ENCODE measurements at regions not wholly inside any gene's neighbourhood (a gene's known extent, or its start where the extent isn't known, plus 50 kb on each side); places are given as distances from the start of the nearest gene placed in this dataset.
"Not testable (repeated sequence)": the region's sequence is repeated elsewhere in the genome, so short reads cannot be mapped to it uniquely, and the experiment has no call there.

DNA sequence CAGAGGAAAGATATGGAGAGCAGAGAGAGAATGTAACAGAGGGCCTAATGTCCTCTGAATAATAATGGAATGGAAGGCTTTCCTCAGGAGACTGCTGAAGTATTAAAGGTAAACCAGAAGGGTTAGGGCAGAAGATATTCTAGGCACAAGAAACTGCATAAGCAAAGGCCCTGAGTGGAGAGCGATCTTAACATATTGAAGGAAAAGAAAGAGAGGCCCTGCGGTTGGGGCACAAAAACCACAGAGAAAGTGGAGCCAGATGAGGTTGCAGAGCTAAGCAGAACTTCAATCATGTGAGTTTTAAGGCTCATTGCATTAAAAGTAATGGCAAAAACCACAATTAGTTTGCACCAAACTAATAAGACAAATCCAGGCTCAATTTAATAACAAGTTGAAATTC lies 115.8 kb upstream of the VSTM2A start:
- Histone ChIP-seq H3K4me1 (ENCODE audit: control insufficient read depth, insufficient read depth, low read length) (no peaks in the 10 kb centered on the region), H3K9ac (ENCODE audit: extremely low read depth, low read length, poor library complexity, severe bottlenecking) (no peak overlapping the region), H3K4me3 (ENCODE audit: low read length) (no peak overlapping the region), H3K36me3 (ENCODE audit: control insufficient read depth, insufficient read depth, low read length) (no peaks in the 10 kb centered on the region), H3K9me3 (ENCODE audit: control insufficient read depth, low read length) (no peaks in the 10 kb centered on the region), H3K27me3 (ENCODE audit: control insufficient read depth, insufficient read depth, low read length, poor library complexity, severe bottlenecking) (no peaks in the 10 kb centered on the region), H3K27ac (ENCODE audit: low read depth, low read length) (no peak overlapping the region)
- H3K27ac Mint-ChIP-seq, result no peak overlapping the region
- TF ChIP-seq, protein P1, sequence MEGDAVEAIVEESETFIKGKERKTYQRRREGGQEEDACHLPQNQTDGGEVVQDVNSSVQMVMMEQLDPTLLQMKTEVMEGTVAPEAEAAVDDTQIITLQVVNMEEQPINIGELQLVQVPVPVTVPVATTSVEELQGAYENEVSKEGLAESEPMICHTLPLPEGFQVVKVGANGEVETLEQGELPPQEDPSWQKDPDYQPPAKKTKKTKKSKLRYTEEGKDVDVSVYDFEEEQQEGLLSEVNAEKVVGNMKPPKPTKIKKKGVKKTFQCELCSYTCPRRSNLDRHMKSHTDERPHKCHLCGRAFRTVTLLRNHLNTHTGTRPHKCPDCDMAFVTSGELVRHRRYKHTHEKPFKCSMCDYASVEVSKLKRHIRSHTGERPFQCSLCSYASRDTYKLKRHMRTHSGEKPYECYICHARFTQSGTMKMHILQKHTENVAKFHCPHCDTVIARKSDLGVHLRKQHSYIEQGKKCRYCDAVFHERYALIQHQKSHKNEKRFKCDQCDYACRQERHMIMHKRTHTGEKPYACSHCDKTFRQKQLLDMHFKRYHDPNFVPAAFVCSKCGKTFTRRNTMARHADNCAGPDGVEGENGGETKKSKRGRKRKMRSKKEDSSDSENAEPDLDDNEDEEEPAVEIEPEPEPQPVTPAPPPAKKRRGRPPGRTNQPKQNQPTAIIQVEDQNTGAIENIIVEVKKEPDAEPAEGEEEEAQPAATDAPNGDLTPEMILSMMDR (conservative IDR thresholded peaks at IDR 0.05), result no peak
- 90 to 93% methylated on average over 2 of the region's 2 CpGs for WGBS, 2 experiments (ENCODE audit: insufficient coverage in 1 of 2, insufficient read length in 1 of 2)
- H3K36me3 Mint-ChIP-seq (ENCODE audit: low read depth), result no peaks in the 10 kb centered on the region
- H3K4me3 Mint-ChIP-seq, result no peak overlapping the region
- H3K4me1 Mint-ChIP-seq, result no peaks in the 10 kb centered on the region
- peaks cover 4% of the 10 kb centered on the region for H3K9me3 Mint-ChIP-seq
- no peak for DNase-seq
- no peaks in the 10 kb centered on the region for H3K27me3 Mint-ChIP-seq (ENCODE audit: insufficient read depth)

- Mint-ChIP-seq H3K36me3 (ENCODE audit: low read depth) (no peaks in the 10 kb centered on the region), H3K9me3 (peaks cover 4% of the 10 kb centered on the region), H3K27ac (no peak overlapping the region), H3K4me3 (no peak overlapping the region), H3K27me3 (ENCODE audit: insufficient read depth) (no peaks in the 10 kb centered on the region), H3K4me1 (no peaks in the 10 kb centered on the region)
- Histone ChIP-seq H3K4me1 (ENCODE audit: control insufficient read depth, insufficient read depth, low read length) (no peaks in the 10 kb centered on the region), H3K27ac (ENCODE audit: low read depth, low read length) (no peak overlapping the region), H3K4me3 (ENCODE audit: low read length) (no peak overlapping the region), H3K27me3 (ENCODE audit: control insufficient read depth, insufficient read depth, low read length, poor library complexity, severe bottlenecking) (no peaks in the 10 kb centered on the region), H3K36me3 (ENCODE audit: control insufficient read depth, insufficient read depth, low read length) (no peaks in the 10 kb centered on the region), H3K9ac (ENCODE audit: extremely low read depth, low read length, poor library complexity, severe bottlenecking) (no peak overlapping the region), H3K9me3 (ENCODE audit: control insufficient read depth, low read length) (no peaks in the 10 kb centered on the region)
- TF ChIP-seq, protein P1 (conservative IDR thresholded peaks at IDR 0.05), result no peak
- DNase-seq, result no peak
Measured at GRCh38 chr7:54429111-54429510, 113.1 kb upstream of the VSTM2A start.

DNA sequence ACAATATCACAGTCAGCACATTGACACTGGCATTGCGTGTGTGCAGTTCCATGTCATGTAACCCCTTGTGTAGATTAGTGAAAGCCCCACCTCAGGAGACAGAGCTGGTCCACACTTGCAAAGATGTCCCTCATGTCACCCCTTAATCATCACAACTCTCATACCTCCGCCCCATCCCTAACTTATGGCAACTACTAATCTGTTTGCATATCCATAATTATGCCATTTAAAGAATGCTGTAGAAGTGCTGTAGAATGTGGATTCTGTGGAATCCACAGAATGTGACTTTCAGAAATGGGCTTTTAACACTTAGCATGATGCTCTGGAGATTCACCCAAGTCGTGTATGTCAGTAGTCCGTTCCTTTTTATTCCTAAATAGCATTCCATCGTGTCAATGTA lies 102.8 kb upstream of the VSTM2A start:
- no peaks in the 10 kb centered on the region for H3K36me3 Mint-ChIP-seq (ENCODE audit: low read depth)
- H3K9ac ChIP-seq (ENCODE audit: extremely low read depth, low read length, poor library complexity, severe bottlenecking), result no peak overlapping the region
- no peaks in the 10 kb centered on the region for H3K36me3 ChIP-seq (ENCODE audit: control insufficient read depth, insufficient read depth, low read length)
- H3K27me3 Mint-ChIP-seq (ENCODE audit: insufficient read depth), result no peaks in the 10 kb centered on the region
- H3K4me1 Mint-ChIP-seq, result no peaks in the 10 kb centered on the region
- no peaks in the 10 kb centered on the region for H3K9me3 ChIP-seq (ENCODE audit: control insufficient read depth, low read length)
- TF ChIP-seq, protein P1 (conservative IDR thresholded peaks at IDR 0.05), result no peak
- no peak overlapping the region for H3K4me3 Mint-ChIP-seq
- no peak overlapping the region for H3K27ac Mint-ChIP-seq
- no peak overlapping the region for H3K4me3 ChIP-seq (ENCODE audit: low read length)
- H3K27me3 ChIP-seq (ENCODE audit: control insufficient read depth, insufficient read depth, low read length, poor library complexity, severe bottlenecking), result no peaks in the 10 kb centered on the region
- no peaks in the 10 kb centered on the region for H3K4me1 ChIP-seq (ENCODE audit: control insufficient read depth, insufficient read depth, low read length)
- H3K27ac ChIP-seq (ENCODE audit: low read depth, low read length), result no peak overlapping the region
- DNase-seq, result no peak
- peaks cover 24% of the 10 kb centered on the region for H3K9me3 Mint-ChIP-seq
- WGBS, 2 experiments (ENCODE audit: insufficient coverage in 1 of 2, insufficient read length in 1 of 2), result 87 to 95% methylated on average over 4 to 5 of the region's 5 CpGs

GRCh38 chr7:54444046-54444686 lies 98.0 kb upstream of the VSTM2A start:
- H3K9me3 ChIP-seq (ENCODE audit: control insufficient read depth, low read length); H3K4me1 Mint-ChIP-seq; H3K36me3 ChIP-seq (ENCODE audit: control insufficient read depth, insufficient read depth, low read length); H3K27ac Mint-ChIP-seq; H3K27me3 ChIP-seq (ENCODE audit: control insufficient read depth, insufficient read depth, low read length, poor library complexity, severe bottlenecking); H3K36me3 Mint-ChIP-seq (ENCODE audit: low read depth); H3K4me1 ChIP-seq (ENCODE audit: control insufficient read depth, insufficient read depth, low read length); DNase-seq; H3K27ac ChIP-seq (ENCODE audit: low read depth, low read length); H3K9ac ChIP-seq (ENCODE audit: extremely low read depth, low read length, poor library complexity, severe bottlenecking); H3K4me3 Mint-ChIP-seq; H3K4me3 ChIP-seq (ENCODE audit: low read length); H3K27me3 Mint-ChIP-seq (ENCODE audit: insufficient read depth): not testable (repeated sequence)
- H3K9me3 Mint-ChIP-seq, result peaks cover 42% of the 10 kb centered on the region
- 88 to 98% methylated on average over 16 to 34 of the region's 34 CpGs for WGBS, 2 experiments (ENCODE audit: insufficient coverage in 1 of 2, insufficient read length in 1 of 2)

- not testable (repeated sequence) for H3K4me3 Mint-ChIP-seq; H3K27me3 ChIP-seq (ENCODE audit: control insufficient read depth, insufficient read depth, low read length, poor library complexity, severe bottlenecking); H3K27ac Mint-ChIP-seq; H3K27me3 Mint-ChIP-seq (ENCODE audit: insufficient read depth); H3K36me3 ChIP-seq (ENCODE audit: control insufficient read depth, insufficient read depth, low read length); H3K36me3 Mint-ChIP-seq (ENCODE audit: low read depth); DNase-seq; H3K4me1 ChIP-seq (ENCODE audit: control insufficient read depth, insufficient read depth, low read length); H3K9ac ChIP-seq (ENCODE audit: extremely low read depth, low read length, poor library complexity, severe bottlenecking); H3K27ac ChIP-seq (ENCODE audit: low read depth, low read length); H3K4me3 ChIP-seq (ENCODE audit: low read length); H3K4me1 Mint-ChIP-seq
- WGBS, 2 experiments (ENCODE audit: insufficient coverage in 1 of 2, insufficient read length in 1 of 2), result 86% methylated on average over 1 of the region's 1 CpG; no CpG with 5 or more reads in 1 of the 2 experiments
- peaks cover 27% of the 10 kb centered on the region for H3K9me3 ChIP-seq (ENCODE audit: control insufficient read depth, low read length)
- H3K9me3 Mint-ChIP-seq, result peaks cover 65% of the 10 kb centered on the region
Measured at GRCh38 chr7:54453168-54453567, 89.0 kb upstream of the VSTM2A start.

Measured in endodermal cell (in vitro differentiated cells).